Epidermal melanocyte (primary cell): ENCODE measurements at regions not wholly inside any gene's neighbourhood (a gene's known extent, or its start where the extent isn't known, plus 50 kb on each side); places are given as distances from the start of the nearest gene placed in this dataset.
"Not testable (repeated sequence)": the region's sequence is repeated elsewhere in the genome, so short reads cannot be mapped to it uniquely, and the experiment has no call there.

Experiments
- DNase-seq: peaks from one replicate; pipeline ENCODE4 v3.0.0; 2011; ENCODE audit warnings: low spot score; ENCODE audit not compliant: insufficient read length

GRCh38 chr2:167752734-167753133 is 494.7 kb downstream of the STK39 start:
- DNase-seq, result no peak

- DNase-seq, result no peak
These were observed 496.7 kb downstream of the STK39 start for GRCh38 chr2:167750675-167751074.

GRCh38 chr2:167749660-167750059 is 497.7 kb downstream of the STK39 start:
- no peak for DNase-seq

DNA sequence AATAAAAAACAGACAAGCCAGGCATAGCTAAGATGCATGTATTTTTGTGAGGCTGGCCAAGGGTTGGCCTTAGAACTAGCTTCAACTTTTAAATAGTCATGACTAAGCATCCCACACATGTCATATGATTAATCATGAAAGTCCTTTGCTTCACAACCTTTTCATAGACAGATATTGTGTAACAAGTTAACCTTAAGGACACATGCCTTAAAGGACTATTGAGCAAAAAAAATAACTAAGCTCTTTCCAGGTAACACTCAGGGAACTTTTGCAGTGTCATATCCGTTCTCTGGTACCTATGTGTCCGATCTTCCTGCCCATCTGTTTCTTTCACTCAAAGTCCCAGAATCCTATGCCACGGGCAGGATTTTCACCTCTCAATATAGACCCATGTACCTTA is 498.4 kb downstream of the STK39 start:
- DNase-seq, result no peak

DNA sequence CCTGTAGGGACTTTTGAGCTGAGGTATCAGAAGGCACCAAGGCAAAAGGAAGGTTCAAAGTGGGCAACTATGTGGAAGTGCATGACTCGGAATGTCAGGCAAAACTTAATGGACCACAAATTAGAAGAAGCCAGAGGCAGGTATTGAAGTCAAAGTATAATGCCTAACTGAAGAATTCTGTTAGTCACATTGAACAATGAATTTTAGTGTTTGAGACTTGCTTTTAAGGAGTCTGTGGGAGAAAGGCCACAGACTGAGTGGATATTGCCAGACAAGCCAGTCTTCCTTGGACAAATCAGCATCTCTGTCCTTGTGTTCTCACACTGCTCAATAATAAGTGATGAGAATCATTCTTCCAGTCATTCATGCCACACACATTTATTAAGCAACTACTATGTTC is 498.9 kb downstream of the STK39 start:
- no peak for DNase-seq

GRCh38 chr2:167745667-167746066 is 501.7 kb downstream of the STK39 start:
- no peak for DNase-seq

- not testable (repeated sequence) for DNase-seq
These were observed 507.5 kb downstream of the STK39 start for GRCh38 chr2:167739921-167740320.

DNA sequence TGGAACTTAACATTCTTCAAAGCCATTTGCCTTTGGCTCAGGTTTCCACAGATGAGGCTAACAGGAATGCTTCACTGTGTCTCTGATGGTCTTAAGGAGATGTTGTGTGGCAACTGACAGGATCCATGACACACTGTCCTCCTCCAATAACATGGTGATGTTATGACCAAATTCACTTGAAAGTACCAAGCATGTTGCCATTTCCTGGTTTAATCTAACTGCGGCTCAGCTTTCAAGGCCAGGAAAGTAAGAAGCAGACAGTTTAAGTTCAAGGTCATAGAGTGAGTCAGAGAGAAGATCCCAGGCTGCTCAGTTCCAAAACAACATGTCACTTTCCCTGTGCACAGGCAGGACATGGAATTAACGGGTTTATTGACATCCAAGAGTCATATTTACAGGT is 513.6 kb downstream of the STK39 start:
- no peak for DNase-seq

- DNase-seq, result no peak
These were observed 515.1 kb downstream of the STK39 start for GRCh38 chr2:167732326-167732725.

DNA sequence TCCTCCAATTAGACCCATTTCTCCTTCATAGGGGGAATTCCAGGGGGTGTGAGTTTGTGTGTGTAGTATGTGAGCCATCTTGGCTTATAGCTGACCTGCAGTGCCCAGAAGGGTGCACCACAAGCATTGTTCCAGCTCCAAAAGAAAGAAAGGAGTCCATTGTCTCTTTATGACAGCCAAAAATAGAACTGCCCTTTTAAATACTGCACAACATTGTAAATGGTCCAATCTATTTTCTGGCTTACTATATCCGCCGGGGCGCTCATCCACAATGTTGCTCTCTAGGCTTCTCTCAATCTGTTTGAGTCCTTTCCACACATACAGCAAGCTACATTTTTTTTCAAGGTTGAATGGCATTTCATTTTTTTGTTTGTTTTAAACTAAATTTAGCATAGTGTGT is 517.5 kb downstream of the STK39 start:
- no peak for DNase-seq

DNA sequence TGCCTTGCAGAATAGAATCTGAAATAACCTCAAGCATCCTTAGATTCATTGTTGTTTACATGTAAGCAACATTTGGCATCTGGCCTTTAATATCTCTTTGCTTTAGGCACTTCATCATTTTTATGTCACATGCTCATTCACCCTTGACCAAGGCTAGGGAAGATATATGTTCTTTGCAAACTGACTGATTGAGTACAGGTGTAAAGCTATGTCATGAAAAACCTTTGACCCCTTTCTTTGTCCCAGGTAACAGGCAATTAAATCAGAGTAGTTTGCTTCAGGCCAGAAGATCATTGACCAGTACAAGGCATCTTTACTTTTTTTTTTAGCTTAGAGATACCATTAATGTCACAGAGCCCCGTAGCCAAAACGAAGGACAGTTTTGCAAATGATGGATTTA is 520.6 kb downstream of the STK39 start:
- no peak for DNase-seq

GRCh38 chr2:167721593-167721992 is 525.8 kb downstream of the STK39 start:
- no peak for DNase-seq

DNA sequence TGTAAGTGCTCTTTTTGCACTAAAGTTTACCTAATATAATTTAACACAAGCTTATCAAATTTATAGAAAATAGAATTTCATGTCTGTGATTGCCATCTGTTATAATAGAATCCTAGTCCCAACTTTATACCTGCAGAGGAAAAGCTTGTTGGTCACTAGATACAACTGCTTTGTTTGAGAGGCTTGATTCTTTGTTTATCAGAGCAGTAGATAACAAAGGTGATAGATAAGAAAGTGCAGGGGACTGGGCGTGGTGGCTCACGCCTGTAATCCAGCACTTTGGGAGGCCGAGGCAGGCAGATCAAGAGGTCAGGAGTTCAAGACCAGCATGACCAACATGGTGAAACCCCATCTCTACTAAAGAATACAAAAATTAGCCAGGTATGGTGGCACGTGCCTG is 528.0 kb downstream of the STK39 start:
- DNase-seq, result no peak

- no peak for DNase-seq
These were observed 528.8 kb downstream of the STK39 start for GRCh38 chr2:167718560-167718959.

DNA sequence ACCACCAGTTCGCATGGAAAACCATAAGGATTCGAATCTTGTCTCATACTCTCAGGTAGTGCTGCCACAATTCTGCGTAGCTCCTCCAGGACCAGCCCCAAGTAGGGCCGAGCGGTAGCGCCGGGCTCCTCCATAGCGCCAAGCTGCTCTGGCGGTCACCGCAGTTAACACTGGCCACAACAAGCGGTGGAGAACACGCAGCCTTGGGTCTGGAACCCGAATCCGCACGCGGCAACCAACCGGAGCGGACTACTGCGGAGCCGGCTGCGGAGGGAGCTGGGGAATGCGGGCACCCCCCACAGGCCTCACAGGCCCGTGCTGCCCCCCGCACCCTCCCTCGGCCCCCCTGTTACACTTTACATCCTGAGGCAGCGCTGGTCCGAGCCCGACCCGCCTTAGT is 531.5 kb downstream of the STK39 start:
- DNase-seq, result no peak

DNA sequence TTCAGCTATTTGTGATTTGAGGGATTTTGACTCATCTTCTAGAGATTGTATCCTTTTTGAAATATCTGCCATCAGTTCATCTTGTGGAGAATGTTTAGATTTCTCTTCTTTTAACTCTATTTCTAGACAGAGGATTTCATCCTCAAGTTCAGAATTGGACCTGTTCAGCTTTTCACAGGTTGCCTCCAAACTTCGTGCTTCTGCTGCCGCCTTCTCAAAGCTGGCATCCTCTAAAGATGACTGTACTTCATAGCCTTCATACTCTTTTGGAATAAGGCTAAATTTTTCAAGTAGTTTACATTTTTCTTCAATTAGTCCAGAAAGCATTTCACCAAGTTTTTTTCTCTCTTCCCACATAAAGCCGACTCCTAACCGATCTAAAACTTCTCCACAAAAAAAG is 531.9 kb downstream of the STK39 start:
- not testable (repeated sequence) for DNase-seq

- DNase-seq, result no peak
These were observed 535.1 kb downstream of the STK39 start for GRCh38 chr2:167712275-167712674.

GRCh38 chr2:167708998-167709397 is 538.4 kb downstream of the STK39 start:
- no peak for DNase-seq

DNA sequence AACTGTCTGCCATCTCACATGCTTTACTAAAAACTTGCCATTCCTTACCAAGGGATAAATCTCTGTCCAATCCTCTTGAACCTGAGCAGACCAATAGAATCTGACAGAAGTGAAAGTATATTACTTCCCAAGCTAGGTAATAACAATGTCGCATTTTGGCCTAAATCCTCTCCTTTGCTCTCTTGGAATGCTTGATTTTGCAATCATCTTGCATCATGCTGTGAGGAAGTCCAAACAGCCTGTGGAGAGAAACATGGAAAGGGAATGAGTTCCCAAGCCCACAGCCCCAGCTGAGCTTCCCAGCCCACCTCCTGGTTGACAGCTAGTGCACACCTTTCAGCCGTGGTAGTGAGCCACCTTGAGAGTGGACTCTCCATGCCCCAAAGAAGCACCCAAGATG is 540.6 kb downstream of the STK39 start:
- DNase-seq, result no peak

DNA sequence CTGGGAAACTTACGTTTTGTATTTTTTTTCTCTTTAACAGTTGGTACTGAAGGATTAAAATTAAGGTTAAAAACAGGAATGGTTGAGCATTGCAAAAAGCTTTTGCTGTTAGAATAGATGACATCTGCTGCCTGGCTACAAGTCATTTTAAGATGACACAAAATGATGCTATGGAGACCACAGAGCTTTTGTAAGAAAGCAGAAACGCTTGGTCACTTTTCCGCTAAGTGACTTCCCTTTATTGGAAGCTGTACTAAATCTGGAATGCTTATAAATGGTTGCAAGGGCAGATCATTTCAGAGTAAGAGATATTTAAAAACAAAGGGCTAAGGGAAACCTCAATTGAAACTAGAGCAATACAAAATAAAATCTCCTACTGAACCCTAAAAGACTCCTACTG is 544.0 kb downstream of the STK39 start:
- no peak for DNase-seq

DNA sequence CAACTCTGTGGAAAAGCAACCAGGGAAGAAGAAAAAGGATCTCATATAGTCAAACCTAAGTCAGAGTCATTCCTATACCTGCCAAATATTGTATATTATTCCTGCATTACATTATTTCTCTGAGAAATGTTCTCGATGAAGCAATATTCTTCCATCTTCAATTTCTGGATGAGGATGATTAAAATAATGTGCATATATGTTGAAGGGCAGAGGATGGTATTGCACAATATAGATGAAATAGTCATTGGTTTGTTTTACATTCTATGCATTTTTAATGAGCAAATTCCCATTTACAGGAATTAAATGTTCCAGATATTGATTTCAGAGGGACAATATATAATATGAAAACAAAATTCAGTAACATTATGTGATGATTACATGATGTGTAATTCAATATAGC is 545.2 kb downstream of the STK39 start:
- no peak for DNase-seq

- no peak for DNase-seq
These were observed 545.7 kb downstream of the STK39 start for GRCh38 chr2:167701651-167702050.

- DNase-seq, result no peak
These were observed 549.4 kb downstream of the STK39 start for GRCh38 chr2:167697948-167698347.

DNA sequence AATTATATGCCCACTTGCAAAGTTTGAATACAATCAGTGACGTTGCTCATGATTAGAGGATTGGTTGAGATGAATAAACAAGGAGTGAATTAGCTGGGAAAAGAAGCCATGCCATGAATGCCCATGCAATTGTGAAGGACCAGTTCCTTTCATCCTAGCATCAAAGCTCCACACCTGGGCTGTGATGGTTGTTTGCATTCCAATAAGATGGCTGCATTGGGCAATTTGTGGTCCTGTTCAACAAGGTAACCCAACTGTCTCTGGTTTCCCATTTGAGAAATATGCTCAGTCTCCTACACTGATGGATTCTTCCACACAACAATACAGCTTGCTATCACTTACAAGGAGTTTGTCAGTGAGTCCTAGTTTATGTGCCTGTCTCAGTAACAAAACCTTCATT is 550.2 kb downstream of the STK39 start:
- no peak for DNase-seq
